H9 (cell line): ENCODE measurements at regions not wholly inside any gene's neighbourhood (a gene's known extent, or its start where the extent isn't known, plus 50 kb on each side); places are given as distances from the start of the nearest gene placed in this dataset.

Experiments used
- DNase-seq: peaks from one replicate; pipeline ENCODE4 v3.0.0-alpha.2; 2017
- H2AFZ ChIP-seq: one replicate; pipeline ENCODE4 v1.6.1; 2013; ENCODE audit warnings: mild to moderate bottlenecking, low read length, control low read depth, moderate library complexity
- H2AK5ac ChIP-seq: 2 replicates; pipeline ENCODE4 v1.6.1; 2013; ENCODE audit warnings: low read length, control low read depth, mixed read lengths; ENCODE audit not compliant: insufficient read length
- H2BK120ac ChIP-seq: one replicate; pipeline ENCODE4 v1.6.1; 2013; ENCODE audit warnings: low read depth, mild to moderate bottlenecking, low read length, control low read depth, inconsistent platforms; ENCODE audit not compliant: poor library complexity, severe bottlenecking
- H2BK12ac ChIP-seq: 2 replicates; pipeline ENCODE4 v1.6.1; 2013; ENCODE audit warnings: low read length, control low read depth, mixed read lengths, low read depth; ENCODE audit not compliant: insufficient read length
- H2BK15ac ChIP-seq: 2 replicates; pipeline ENCODE4 v1.6.1; 2013; ENCODE audit warnings: low read depth, low read length, control low read depth
- H2BK20ac ChIP-seq: one replicate; pipeline ENCODE4 v1.6.1; 2013; ENCODE audit warnings: low read depth, mild to moderate bottlenecking, low read length, control low read depth, inconsistent platforms; ENCODE audit not compliant: poor library complexity, severe bottlenecking
- H2BK5ac ChIP-seq: 2 replicates; pipeline ENCODE4 v1.6.1; 2013; ENCODE audit warnings: low read length, control low read depth, mixed read lengths; ENCODE audit not compliant: insufficient read length
- H3K14ac ChIP-seq: 2 replicates; pipeline ENCODE4 v1.6.1; 2013; ENCODE audit warnings: low read length, control low read depth; ENCODE audit not compliant: insufficient read depth
- H3K18ac ChIP-seq: 2 replicates; pipeline ENCODE4 v1.6.1; 2013; ENCODE audit warnings: low read depth, mild to moderate bottlenecking, mixed read lengths, low read length, control low read depth; ENCODE audit not compliant: insufficient read length
- H3K23ac ChIP-seq: 2 replicates; pipeline ENCODE4 v1.6.1; 2013; ENCODE audit warnings: low read length, control low read depth, mixed read lengths, low read depth; ENCODE audit not compliant: insufficient read length
- H3K23me2 ChIP-seq: 2 replicates; pipeline ENCODE4 v1.6.1; 2013; ENCODE audit warnings: low read depth, mild to moderate bottlenecking, mixed read lengths, low read length, control low read depth; ENCODE audit not compliant: insufficient read length, poor library complexity, severe bottlenecking
- H3K27ac ChIP-seq: 2 replicates; pipeline ENCODE4 v1.5.1; 2013; ENCODE audit warnings: low read length, control low read depth, mixed read lengths, low read depth; ENCODE audit not compliant: insufficient read length
- H3K27me3 ChIP-seq: 2 replicates; pipeline ENCODE4 v1.6.1; 2013; ENCODE audit warnings: low read length, control low read depth, inconsistent platforms; ENCODE audit not compliant: insufficient read depth
- H3K4ac ChIP-seq: 2 replicates; pipeline ENCODE4 v1.6.1; 2013; ENCODE audit warnings: low read depth, mild to moderate bottlenecking, control low read depth, inconsistent platforms, low read length, moderate library complexity
- H3K4me1 ChIP-seq: 2 replicates; pipeline ENCODE4 v1.6.1; 2013; ENCODE audit warnings: low read length, control low read depth, inconsistent platforms; ENCODE audit not compliant: insufficient read depth
- H3K4me2 ChIP-seq: 2 replicates; pipeline ENCODE4 v1.6.1; 2013; ENCODE audit warnings: low read length, control low read depth, mixed read lengths; ENCODE audit not compliant: insufficient read length, insufficient read depth
- H3K56ac ChIP-seq: 2 replicates; pipeline ENCODE4 v1.6.1; 2013; ENCODE audit warnings: low read depth, mild to moderate bottlenecking, mixed read lengths, low read length, control low read depth; ENCODE audit not compliant: insufficient read length
- H3K79me1 ChIP-seq: 2 replicates; pipeline ENCODE4 v1.6.1; 2013; ENCODE audit warnings: low read depth, mild to moderate bottlenecking, moderate library complexity, low read length, control low read depth, inconsistent platforms; ENCODE audit not compliant: insufficient read depth, poor library complexity, severe bottlenecking
- H3K79me2 ChIP-seq: 2 replicates; pipeline ENCODE4 v1.6.1; 2013; ENCODE audit warnings: low read length, control low read depth, inconsistent platforms; ENCODE audit not compliant: insufficient read depth
- H3K9ac ChIP-seq: 2 replicates; pipeline ENCODE4 v1.6.1; 2013; ENCODE audit warnings: low read length, control low read depth, mixed read lengths; ENCODE audit not compliant: insufficient read length; ENCODE audit errors: extremely low read depth
- H3K9me3 ChIP-seq: one replicate; pipeline ENCODE4 v1.6.1; 2013; ENCODE audit warnings: low read depth, low read length, inconsistent platforms; ENCODE audit not compliant: control insufficient read depth
- H3T11ph ChIP-seq: one replicate; pipeline ENCODE4 v1.6.1; 2013; ENCODE audit warnings: mild to moderate bottlenecking, low read length, control low read depth, inconsistent platforms
- H4K20me1 ChIP-seq: one replicate; pipeline ENCODE4 v1.6.1; 2013; ENCODE audit not compliant: control insufficient read depth, insufficient read length, insufficient read depth
- H4K5ac ChIP-seq: 2 replicates; pipeline ENCODE4 v1.6.1; 2013; ENCODE audit warnings: low read depth, mild to moderate bottlenecking, mixed read lengths, low read length, control low read depth; ENCODE audit not compliant: insufficient read length
- H4K8ac ChIP-seq: replicated peaks from 2 replicates; pipeline ENCODE4 v1.6.1; 2013; ENCODE audit warnings: low read length, control low read depth, mixed read lengths, low read depth; ENCODE audit not compliant: insufficient read length
- H4K91ac ChIP-seq: 2 replicates; pipeline ENCODE4 v1.6.1; 2013; ENCODE audit warnings: low read depth, mild to moderate bottlenecking, moderate library complexity, mixed read lengths, low read length, control low read depth; ENCODE audit not compliant: insufficient read length
- H3K27ac Mint-ChIP-seq, 3 experiments: 2 replicates in 2 of 3; 3 replicates in 1 of 3; pipeline ENCODE4 v1.8.0; 2020 to 2021; ENCODE audit warnings: mixed read lengths in 3 of 3, mild to moderate bottlenecking in 1 of 3, moderate library complexity in 1 of 3
- H3K27me3 Mint-ChIP-seq: 2 replicates; pipeline ENCODE4 v1.8.0; 2021; ENCODE audit warnings: low read depth, mild to moderate bottlenecking, moderate library complexity, mixed read lengths
- H3K36me3 Mint-ChIP-seq, 3 experiments: 2 replicates in 2 of 3; 3 replicates in 1 of 3; pipeline ENCODE4 v1.8.0; 2020 to 2021; ENCODE audit warnings: low read depth in 3 of 3, mixed read lengths in 3 of 3; ENCODE audit not compliant: insufficient read depth in 1 of 3
- H3K4me1 Mint-ChIP-seq, 2 experiments: 2 replicates each; pipeline ENCODE4 v1.8.0; 2020; ENCODE audit warnings: mixed read lengths in 2 of 2
- H3K4me3 Mint-ChIP-seq, 2 experiments: 2 replicates in 1 of 2; 3 replicates in 1 of 2; pipeline ENCODE4 v1.8.0; 2020 to 2021; ENCODE audit warnings: mild to moderate bottlenecking in 2 of 2, mixed read lengths in 2 of 2, moderate library complexity in 1 of 2
- H3K9me3 Mint-ChIP-seq, 2 experiments: 2 replicates in 1 of 2; 3 replicates in 1 of 2; pipeline ENCODE4 v1.8.0; 2020; ENCODE audit warnings: mild to moderate bottlenecking in 2 of 2, mixed read lengths in 2 of 2, moderate library complexity in 1 of 2
- WGBS: extraction: QIAGEN DNeasy Blood & Tissue Kit; methylation state at CpG from one replicate; pipeline ENCODE4 v1.1.7; 2013; ENCODE audit warnings: missing lambda C conversion rate, low lambda C conversion rate, mixed read lengths; ENCODE audit not compliant: insufficient read length; ENCODE audit errors: extremely low coverage; 5-methylcytosine and 5-hydroxymethylcytosine counted together
- TF ChIP-seq, protein P1 (sequence below): fragments of 200-600 bp; sonication (generic); conservative IDR thresholded peaks from 3 replicates; pipeline ENCODE4 v1.8.0; 2021; ENCODE audit warnings: antibody characterized with exemption, mild to moderate bottlenecking

DNA sequence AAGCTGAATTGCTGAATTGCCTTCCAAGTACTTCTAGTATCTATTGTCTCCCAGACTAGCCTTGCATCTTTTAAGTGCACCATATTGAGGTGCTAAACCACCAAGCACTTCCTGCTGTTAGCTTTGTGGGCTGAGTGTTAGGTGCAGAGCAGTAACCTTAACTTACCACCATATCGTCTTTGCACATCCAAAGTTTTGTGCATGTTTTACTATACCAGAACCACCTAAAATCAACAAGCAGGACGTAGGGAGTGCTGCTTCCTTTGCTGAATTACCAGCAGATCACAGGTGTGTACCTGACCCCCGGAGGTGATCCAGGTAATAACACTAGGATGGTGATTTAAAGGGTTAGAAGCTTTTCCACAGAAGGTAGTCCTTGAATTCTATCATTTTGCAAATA, 359.9 kb upstream of the HNRNPA3 start:
- Histone ChIP-seq H2BK12ac (no peak overlapping the region), H4K8ac (no peak overlapping the region), H3T11ph (no peak overlapping the region), H3K4me2 (peak overlapping the region; percentile 33), H3K9me3 (no peaks in the 10 kb centered on the region), H3K14ac (no peak overlapping the region), H2AFZ (peak overlapping the region; percentile 79), H2BK15ac (no peak overlapping the region), H3K9ac (no peak overlapping the region), H3K4ac (no peak overlapping the region), H4K91ac (no peak overlapping the region), H4K5ac (no peak overlapping the region), H3K18ac (no peak overlapping the region), H2AK5ac (no peak overlapping the region), H3K56ac (no peak overlapping the region), H3K23me2 (no peaks in the 10 kb centered on the region), H3K79me1 (no peaks in the 10 kb centered on the region), H4K20me1 (no peaks in the 10 kb centered on the region), H3K79me2 (no peaks in the 10 kb centered on the region), H2BK5ac (no peak overlapping the region), H3K4me1 (peaks cover 5% of the 10 kb centered on the region; the same call in 1 of the 2 replicates), H2BK120ac (no peak overlapping the region), H2BK20ac (no peak overlapping the region), H3K23ac (no peak overlapping the region), H3K27me3 (no peaks in the 10 kb centered on the region), H3K27ac (no peak overlapping the region)
- peak; percentile 32 for DNase-seq
- Mint-ChIP-seq H3K36me3 (no peaks in the 10 kb centered on the region), H3K4me1 (peaks cover 18 to 20% of the 10 kb centered on the region in 2 experiments), H3K4me3 (no peak overlapping the region; a peak in 2 of 5 replicates), H3K27ac (peak overlapping the region in 1 of 3 experiments; percentile 2; a peak in 1 of 7 replicates), H3K9me3 (no peaks in the 10 kb centered on the region), H3K27me3 (no peaks in the 10 kb centered on the region)
- TF ChIP-seq, protein P1, sequence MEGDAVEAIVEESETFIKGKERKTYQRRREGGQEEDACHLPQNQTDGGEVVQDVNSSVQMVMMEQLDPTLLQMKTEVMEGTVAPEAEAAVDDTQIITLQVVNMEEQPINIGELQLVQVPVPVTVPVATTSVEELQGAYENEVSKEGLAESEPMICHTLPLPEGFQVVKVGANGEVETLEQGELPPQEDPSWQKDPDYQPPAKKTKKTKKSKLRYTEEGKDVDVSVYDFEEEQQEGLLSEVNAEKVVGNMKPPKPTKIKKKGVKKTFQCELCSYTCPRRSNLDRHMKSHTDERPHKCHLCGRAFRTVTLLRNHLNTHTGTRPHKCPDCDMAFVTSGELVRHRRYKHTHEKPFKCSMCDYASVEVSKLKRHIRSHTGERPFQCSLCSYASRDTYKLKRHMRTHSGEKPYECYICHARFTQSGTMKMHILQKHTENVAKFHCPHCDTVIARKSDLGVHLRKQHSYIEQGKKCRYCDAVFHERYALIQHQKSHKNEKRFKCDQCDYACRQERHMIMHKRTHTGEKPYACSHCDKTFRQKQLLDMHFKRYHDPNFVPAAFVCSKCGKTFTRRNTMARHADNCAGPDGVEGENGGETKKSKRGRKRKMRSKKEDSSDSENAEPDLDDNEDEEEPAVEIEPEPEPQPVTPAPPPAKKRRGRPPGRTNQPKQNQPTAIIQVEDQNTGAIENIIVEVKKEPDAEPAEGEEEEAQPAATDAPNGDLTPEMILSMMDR, result peak; percentile 53
- WGBS, result no CpG with 5 or more reads among the region's 3 CpGs
